ENCODE measurements at regions not wholly inside any gene's neighbourhood (a gene's known extent, or its start where the extent isn't known, plus 50 kb on each side); places are given as distances from the start of the nearest gene placed in this dataset.

DNA sequence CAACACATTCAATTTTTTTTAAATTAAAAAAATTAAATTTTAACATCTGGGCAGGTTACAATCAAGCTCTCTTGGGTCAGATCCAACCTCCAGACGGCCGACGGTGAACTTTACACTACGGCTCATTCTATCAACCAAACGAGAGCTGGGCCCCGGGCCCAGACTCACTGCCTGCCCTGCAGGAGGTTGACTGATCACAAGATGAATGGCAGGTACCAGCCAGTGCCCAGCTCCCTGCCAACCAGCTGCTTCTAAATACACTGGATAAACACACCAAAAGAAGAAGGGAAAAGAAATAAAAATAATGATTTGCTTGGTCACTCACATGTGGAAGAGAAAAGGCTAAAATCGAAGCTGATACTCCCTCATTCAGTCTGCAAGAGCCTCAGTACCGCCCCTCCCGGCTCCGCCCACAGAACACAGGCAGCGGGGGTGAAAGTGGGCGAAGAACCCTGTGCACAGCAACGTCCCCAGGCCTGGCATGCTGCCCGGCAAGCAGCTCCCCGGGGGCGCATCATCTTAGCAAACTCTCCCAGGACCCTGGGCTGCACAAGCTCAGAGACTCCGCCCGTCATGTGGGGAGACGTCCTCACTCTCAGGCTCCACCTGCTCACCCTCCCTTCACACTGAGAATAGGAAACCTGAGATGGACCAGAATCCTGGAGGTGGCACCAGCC, 303.4 kb downstream of the SHANK2 start:
- WGBS (ENCODE audit: low lambda C conversion rate): 83% methylated on average over 12 of the region's 19 CpGs
- H3K4me3 ChIP-seq (replicated peaks in 1 of 3; ENCODE audit: insufficient read depth in 1 of 3, low read depth in 2 of 3, low read length in 3 of 3): no peak overlapping the region
- FAIRE-seq: no peak
- POLR2A ChIA-PET: no interaction called here
- no TSS peak for BruUV-seq (replicated peaks)
- peaks cover 8 to 44% of the 10 kb centered on the region in 2 experiments; a peak in 3 of 5 replicates for H3K36me3 ChIP-seq (replicated peaks in 1 of 2; ENCODE audit: control insufficient read depth in 1 of 2, insufficient read depth in 2 of 2, low read length in 2 of 2)
- no peak overlapping the region for H2AFZ ChIP-seq (ENCODE audit: low read length)
- DNase-seq (ENCODE audit: low spot score): no peak
- no peak overlapping the region for H3K9ac ChIP-seq (ENCODE audit: insufficient read depth, low read depth, low read length)
- no peaks in the 10 kb centered on the region for H3K4me1 ChIP-seq (ENCODE audit: insufficient read depth, low read length)
- H3K9me3 ChIP-seq (ENCODE audit: low read length): peaks cover 12% of the 10 kb centered on the region; the same call in 1 of the 2 replicates
- CTCF ChIA-PET (ENCODE audit: low intra/inter-chr PET ratio, low total read pairs): no interaction called here
- no peaks in the 10 kb centered on the region for H3K27me3 ChIP-seq (ENCODE audit: control insufficient read depth in 1 of 2, insufficient read depth in 2 of 2, low read length in 2 of 2)
- H4K20me1 ChIP-seq (ENCODE audit: insufficient read depth, low read length): peaks cover 14% of the 10 kb centered on the region; the same call in 1 of the 2 replicates
- no peaks in the 10 kb centered on the region for H3K79me2 ChIP-seq (ENCODE audit: insufficient read depth, low read length)
- H3K27ac ChIP-seq (ENCODE audit: extremely low read length, insufficient read depth, low read length): no peak overlapping the region
- ATAC-seq: no peak
- intact Hi-C loops (cut with micrococcal nuclease; ENCODE audit: unreplicated experiment) (no loop called here), in situ Hi-C loops (cut with HindIII; ENCODE audit: extremely low pct_ligation_motif_present, low pct_unique_long_range_greater_than_20kb) (no loop called here)
- no peak for TF ChIP-seq FOXA3 (CRISPR knock-in tag; IDR thresholded peaks at IDR 0.05)
- TF ChIP-seq, protein P1, sequence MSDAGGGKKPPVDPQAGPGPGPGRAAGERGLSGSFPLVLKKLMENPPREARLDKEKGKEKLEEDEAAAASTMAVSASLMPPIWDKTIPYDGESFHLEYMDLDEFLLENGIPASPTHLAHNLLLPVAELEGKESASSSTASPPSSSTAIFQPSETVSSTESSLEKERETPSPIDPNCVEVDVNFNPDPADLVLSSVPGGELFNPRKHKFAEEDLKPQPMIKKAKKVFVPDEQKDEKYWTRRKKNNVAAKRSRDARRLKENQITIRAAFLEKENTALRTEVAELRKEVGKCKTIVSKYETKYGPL (CRISPR knock-in tag; IDR thresholded peaks at IDR 0.05): no peak
- no peak for TF ChIP-seq ZNF674 (CRISPR knock-in tag; IDR thresholded peaks at IDR 0.05; ENCODE audit: low read depth)
- TF ChIP-seq, protein P2, sequence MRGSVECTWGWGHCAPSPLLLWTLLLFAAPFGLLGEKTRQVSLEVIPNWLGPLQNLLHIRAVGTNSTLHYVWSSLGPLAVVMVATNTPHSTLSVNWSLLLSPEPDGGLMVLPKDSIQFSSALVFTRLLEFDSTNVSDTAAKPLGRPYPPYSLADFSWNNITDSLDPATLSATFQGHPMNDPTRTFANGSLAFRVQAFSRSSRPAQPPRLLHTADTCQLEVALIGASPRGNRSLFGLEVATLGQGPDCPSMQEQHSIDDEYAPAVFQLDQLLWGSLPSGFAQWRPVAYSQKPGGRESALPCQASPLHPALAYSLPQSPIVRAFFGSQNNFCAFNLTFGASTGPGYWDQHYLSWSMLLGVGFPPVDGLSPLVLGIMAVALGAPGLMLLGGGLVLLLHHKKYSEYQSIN (CRISPR knock-in tag; IDR thresholded peaks at IDR 0.05; ENCODE audit: borderline replicate concordance): no peak
- TF ChIP-seq MIER2 (CRISPR knock-in tag; IDR thresholded peaks at IDR 0.05): no peak
- TF ChIP-seq ZNF792 (CRISPR knock-in tag; IDR thresholded peaks at IDR 0.05): no peak
- no peak for TF ChIP-seq NFKB2 (CRISPR knock-in tag; IDR thresholded peaks at IDR 0.05; ENCODE audit: borderline replicate concordance)
- no peak for TF ChIP-seq ZNF136 (CRISPR knock-in tag; IDR thresholded peaks at IDR 0.05; ENCODE audit: low read depth)
- TF ChIP-seq, protein P3, sequence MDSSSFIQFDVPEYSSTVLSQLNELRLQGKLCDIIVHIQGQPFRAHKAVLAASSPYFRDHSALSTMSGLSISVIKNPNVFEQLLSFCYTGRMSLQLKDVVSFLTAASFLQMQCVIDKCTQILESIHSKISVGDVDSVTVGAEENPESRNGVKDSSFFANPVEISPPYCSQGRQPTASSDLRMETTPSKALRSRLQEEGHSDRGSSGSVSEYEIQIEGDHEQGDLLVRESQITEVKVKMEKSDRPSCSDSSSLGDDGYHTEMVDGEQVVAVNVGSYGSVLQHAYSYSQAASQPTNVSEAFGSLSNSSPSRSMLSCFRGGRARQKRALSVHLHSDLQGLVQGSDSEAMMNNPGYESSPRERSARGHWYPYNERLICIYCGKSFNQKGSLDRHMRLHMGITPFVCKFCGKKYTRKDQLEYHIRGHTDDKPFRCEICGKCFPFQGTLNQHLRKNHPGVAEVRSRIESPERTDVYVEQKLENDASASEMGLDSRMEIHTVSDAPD (CRISPR knock-in tag; IDR thresholded peaks at IDR 0.05): no peak
- TF ChIP-seq, protein P4, sequence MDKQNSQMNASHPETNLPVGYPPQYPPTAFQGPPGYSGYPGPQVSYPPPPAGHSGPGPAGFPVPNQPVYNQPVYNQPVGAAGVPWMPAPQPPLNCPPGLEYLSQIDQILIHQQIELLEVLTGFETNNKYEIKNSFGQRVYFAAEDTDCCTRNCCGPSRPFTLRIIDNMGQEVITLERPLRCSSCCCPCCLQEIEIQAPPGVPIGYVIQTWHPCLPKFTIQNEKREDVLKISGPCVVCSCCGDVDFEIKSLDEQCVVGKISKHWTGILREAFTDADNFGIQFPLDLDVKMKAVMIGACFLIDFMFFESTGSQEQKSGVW (CRISPR knock-in tag; IDR thresholded peaks at IDR 0.05; ENCODE audit: borderline replicate concordance): no peak
- TF ChIP-seq HNRNPK (IDR thresholded peaks at IDR 0.05; ENCODE audit: low read depth, low read length, poor library complexity, severe bottlenecking): no peak
- no peak for TF ChIP-seq ZC3H13 (CRISPR knock-in tag; IDR thresholded peaks at IDR 0.05)
- TF ChIP-seq KAT7 (CRISPR knock-in tag; IDR thresholded peaks at IDR 0.05; ENCODE audit: borderline replicate concordance): no peak
- no peak for TF ChIP-seq ZSCAN9 (CRISPR knock-in tag; IDR thresholded peaks at IDR 0.05; ENCODE audit: borderline replicate concordance)
- no peak for TF ChIP-seq MAFK (conservative IDR thresholded peaks at IDR 0.05 in 1 of 2, IDR thresholded peaks at IDR 0.05 in 1 of 2; ENCODE audit: low read length in 2 of 2)
- no peak for TF ChIP-seq PHF21A (CRISPR knock-in tag; IDR thresholded peaks at IDR 0.05)
- no peak for TF ChIP-seq ZNF616 (CRISPR knock-in tag; IDR thresholded peaks at IDR 0.05; ENCODE audit: low read depth)
- H3K4me2 ChIP-seq (ENCODE audit: low read depth, low read length): no peak overlapping the region
